Fibroblast of peridontal ligament (primary cell): ENCODE measurements at regions not wholly inside any gene's neighbourhood (a gene's known extent, or its start where the extent isn't known, plus 50 kb on each side); places are given as distances from the start of the nearest gene placed in this dataset.

Experiments
- DNase-seq: peaks from one replicate; pipeline ENCODE4 v3.0.0-alpha.2; 2010; ENCODE audit errors: extremely low read depth

GRCh38 chr7:21361413-21362125, 66.3 kb upstream of the SP4 start:
- no peak for DNase-seq

- DNase-seq = no peak
Observed at GRCh38 chr7:21364801-21365271, 63.0 kb upstream of the SP4 start.

- DNase-seq = no peak
Observed at GRCh38 chr7:21365866-21366624, 61.8 kb upstream of the SP4 start.

- DNase-seq = no peak
Observed at GRCh38 chr7:21367081-21367480, 60.8 kb upstream of the SP4 start.

- no peak for DNase-seq
Observed at GRCh38 chr7:21367537-21367936, 60.3 kb upstream of the SP4 start.

GRCh38 chr7:21368317-21368716, 59.6 kb upstream of the SP4 start:
- DNase-seq = no peak

GRCh38 chr7:21370283-21370982, 57.5 kb upstream of the SP4 start:
- DNase-seq = no peak

GRCh38 chr7:21371360-21371759, 56.5 kb upstream of the SP4 start:
- no peak for DNase-seq

- no peak for DNase-seq
Observed at GRCh38 chr7:21373031-21373430, 54.9 kb upstream of the SP4 start.

GRCh38 chr7:21374134-21374533, 53.7 kb upstream of the SP4 start:
- no peak for DNase-seq

GRCh38 chr7:21377545-21377944, 50.3 kb upstream of the SP4 start:
- DNase-seq = no peak
